Astrocyte (in vitro differentiated cells and primary cell): ENCODE measurements at regions not wholly inside any gene's neighbourhood (a gene's known extent, or its start where the extent isn't known, plus 50 kb on each side); places are given as distances from the start of the nearest gene placed in this dataset.

Experiments
- EZH2 ChIP-seq: IDR thresholded peaks from 2 replicates; pipeline ENCODE4 v1.6.1; 2012; ENCODE audit warnings: mild to moderate bottlenecking, low read length, inconsistent platforms; ENCODE audit not compliant: insufficient read depth
- TF ChIP-seq, protein P1 (sequence below): IDR thresholded peaks from 2 replicates; pipeline ENCODE4 v1.5.1; 2011; ENCODE audit warnings: low read depth, mild to moderate bottlenecking, inconsistent platforms, low read length, moderate library complexity; ENCODE audit not compliant: insufficient read depth

GRCh38 chr5:62256161-62257019, 49.6 kb upstream of the KIF2A start:
- TF ChIP-seq, protein P1, sequence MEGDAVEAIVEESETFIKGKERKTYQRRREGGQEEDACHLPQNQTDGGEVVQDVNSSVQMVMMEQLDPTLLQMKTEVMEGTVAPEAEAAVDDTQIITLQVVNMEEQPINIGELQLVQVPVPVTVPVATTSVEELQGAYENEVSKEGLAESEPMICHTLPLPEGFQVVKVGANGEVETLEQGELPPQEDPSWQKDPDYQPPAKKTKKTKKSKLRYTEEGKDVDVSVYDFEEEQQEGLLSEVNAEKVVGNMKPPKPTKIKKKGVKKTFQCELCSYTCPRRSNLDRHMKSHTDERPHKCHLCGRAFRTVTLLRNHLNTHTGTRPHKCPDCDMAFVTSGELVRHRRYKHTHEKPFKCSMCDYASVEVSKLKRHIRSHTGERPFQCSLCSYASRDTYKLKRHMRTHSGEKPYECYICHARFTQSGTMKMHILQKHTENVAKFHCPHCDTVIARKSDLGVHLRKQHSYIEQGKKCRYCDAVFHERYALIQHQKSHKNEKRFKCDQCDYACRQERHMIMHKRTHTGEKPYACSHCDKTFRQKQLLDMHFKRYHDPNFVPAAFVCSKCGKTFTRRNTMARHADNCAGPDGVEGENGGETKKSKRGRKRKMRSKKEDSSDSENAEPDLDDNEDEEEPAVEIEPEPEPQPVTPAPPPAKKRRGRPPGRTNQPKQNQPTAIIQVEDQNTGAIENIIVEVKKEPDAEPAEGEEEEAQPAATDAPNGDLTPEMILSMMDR: no peak
- no peak for TF ChIP-seq EZH2
